ENCODE measurements at regions not wholly inside any gene's neighbourhood (a gene's known extent, or its start where the extent isn't known, plus 50 kb on each side); places are given as distances from the start of the nearest gene placed in this dataset.
"Not testable (repeated sequence)": the region's sequence is repeated elsewhere in the genome, so short reads cannot be mapped to it uniquely, and the experiment has no call there.

DNA sequence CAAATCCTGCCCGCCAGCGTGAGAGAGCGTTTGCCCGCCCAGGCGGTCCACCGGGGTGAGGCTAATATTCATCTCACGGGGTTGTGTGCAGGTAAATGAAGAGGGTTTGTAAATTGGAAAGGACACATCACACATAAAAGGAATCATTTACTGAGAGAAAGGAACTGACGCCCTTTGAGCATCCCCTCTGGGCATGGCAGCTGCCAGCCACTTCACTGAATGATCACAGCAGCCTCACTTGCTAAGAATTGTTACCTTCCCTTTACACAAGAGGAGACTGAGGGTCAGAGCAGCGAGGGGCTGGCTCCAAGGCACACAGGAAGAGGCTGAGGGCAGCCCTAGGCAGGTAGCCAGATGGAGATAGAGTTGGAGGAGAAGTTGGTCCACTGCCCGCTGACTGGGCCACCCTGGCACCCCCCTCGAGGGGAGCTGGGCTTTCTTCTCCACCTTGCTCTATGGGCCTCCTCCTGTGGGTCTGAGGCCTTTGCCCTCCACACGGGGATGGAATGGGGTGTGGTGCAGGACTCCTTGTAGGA is 96.0 kb downstream of the FOXD2 start:
- peak overlapping the region; percentile 68 for H3K27ac Mint-ChIP-seq
- H3K4me1 Mint-ChIP-seq: peaks cover 35% of the 10 kb centered on the region
- no peaks in the 10 kb centered on the region for H3K36me3 Mint-ChIP-seq
- peak overlapping the region; percentile 54 for H3K4me3 Mint-ChIP-seq
- peaks cover 6% of the 10 kb centered on the region for H3K9me3 Mint-ChIP-seq
- TF ChIP-seq, protein P1, sequence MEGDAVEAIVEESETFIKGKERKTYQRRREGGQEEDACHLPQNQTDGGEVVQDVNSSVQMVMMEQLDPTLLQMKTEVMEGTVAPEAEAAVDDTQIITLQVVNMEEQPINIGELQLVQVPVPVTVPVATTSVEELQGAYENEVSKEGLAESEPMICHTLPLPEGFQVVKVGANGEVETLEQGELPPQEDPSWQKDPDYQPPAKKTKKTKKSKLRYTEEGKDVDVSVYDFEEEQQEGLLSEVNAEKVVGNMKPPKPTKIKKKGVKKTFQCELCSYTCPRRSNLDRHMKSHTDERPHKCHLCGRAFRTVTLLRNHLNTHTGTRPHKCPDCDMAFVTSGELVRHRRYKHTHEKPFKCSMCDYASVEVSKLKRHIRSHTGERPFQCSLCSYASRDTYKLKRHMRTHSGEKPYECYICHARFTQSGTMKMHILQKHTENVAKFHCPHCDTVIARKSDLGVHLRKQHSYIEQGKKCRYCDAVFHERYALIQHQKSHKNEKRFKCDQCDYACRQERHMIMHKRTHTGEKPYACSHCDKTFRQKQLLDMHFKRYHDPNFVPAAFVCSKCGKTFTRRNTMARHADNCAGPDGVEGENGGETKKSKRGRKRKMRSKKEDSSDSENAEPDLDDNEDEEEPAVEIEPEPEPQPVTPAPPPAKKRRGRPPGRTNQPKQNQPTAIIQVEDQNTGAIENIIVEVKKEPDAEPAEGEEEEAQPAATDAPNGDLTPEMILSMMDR (IDR thresholded peaks at IDR 0.05; ENCODE audit: unreplicated experiment): no peak
- no peak for DNase-seq (ENCODE audit: low spot score in 2 of 2, unreplicated experiment in 2 of 2)
- peaks cover 62% of the 10 kb centered on the region for H3K27me3 Mint-ChIP-seq (ENCODE audit: low read depth)

DNA sequence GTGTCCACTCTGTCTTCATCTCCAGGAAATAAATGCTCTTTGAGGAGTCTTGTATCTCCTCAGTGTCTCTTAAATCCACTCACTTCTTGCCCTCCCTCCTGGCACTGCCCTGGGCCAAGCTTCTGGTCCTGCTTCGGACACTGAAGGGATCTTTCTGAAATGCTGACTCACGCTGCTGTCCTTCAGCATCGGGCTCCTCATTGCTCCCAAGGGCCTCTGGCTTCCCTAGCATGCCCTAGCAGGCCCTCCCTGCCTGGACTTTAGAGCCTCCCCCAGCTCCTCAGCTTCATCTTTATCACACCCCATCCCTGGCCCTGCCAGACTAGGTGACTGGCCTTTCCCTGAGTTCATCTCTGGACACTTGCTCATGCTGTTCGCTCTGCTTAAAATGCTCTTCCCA is 96.6 kb downstream of the FOXD2 start:
- Mint-ChIP-seq H3K4me1 (peaks cover 35% of the 10 kb centered on the region), H3K9me3 (peaks cover under 1% of the 10 kb centered on the region), H3K27me3 (ENCODE audit: low read depth) (peaks cover 60% of the 10 kb centered on the region), H3K4me3 (peak overlapping the region; percentile 47), H3K27ac (peak overlapping the region; percentile 56), H3K36me3 (no peaks in the 10 kb centered on the region)
- DNase-seq (ENCODE audit: low spot score in 2 of 2, unreplicated experiment in 2 of 2): no peak
- TF ChIP-seq, protein P1 (IDR thresholded peaks at IDR 0.05; ENCODE audit: unreplicated experiment): no peak

DNA sequence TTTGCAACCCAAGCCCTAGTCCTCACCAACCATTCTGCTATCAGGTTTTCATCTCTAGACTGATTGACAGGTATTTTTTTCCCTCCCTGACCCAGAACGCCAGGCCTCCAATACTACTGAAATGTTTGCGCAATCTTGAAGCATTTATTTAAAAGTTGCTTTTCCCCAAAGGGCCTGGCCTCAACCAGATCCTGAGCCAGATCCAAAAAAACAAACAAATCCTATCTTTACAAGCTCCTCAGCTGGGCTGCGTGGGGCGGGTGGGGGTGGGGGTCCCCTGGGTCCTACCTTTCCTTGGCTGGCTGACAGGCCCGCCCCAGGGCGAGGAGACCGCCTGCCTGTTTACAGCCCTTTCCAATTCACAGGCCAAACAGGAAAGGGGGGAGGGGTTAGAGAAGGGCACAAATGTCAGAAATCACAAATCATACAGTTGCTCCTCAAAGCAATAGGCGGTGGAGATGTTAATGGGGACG is 98.8 kb downstream of the FOXD2 start:
- Mint-ChIP-seq H3K9me3 (peaks cover 3% of the 10 kb centered on the region), H3K4me3 (no peak overlapping the region), H3K27me3 (ENCODE audit: low read depth) (peaks cover 66% of the 10 kb centered on the region), H3K4me1 (peaks cover 35% of the 10 kb centered on the region), H3K36me3 (peaks cover 1% of the 10 kb centered on the region), H3K27ac (no peak overlapping the region)
- TF ChIP-seq, protein P1 (IDR thresholded peaks at IDR 0.05; ENCODE audit: unreplicated experiment): no peak
- DNase-seq (ENCODE audit: low spot score in 2 of 2, unreplicated experiment in 2 of 2): no peak

DNA sequence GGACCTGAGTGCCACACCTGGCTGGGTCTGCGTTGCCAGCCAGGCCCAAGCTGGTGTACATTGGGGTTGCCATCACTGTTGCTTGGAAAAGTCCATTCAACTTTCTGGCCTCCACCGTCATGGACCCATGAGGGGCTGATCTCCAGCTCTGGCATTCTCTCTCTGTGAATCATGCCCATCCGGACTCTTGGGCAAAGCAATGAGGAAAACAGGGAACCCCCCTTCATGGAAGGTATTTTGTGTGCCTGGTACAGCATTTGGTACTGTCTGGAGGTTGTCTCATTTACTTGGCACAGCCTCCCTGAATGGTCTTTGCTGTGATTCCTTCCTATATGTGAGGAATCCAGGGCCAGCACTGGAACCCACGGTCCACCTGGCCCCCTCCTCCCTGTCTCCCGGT is 99.4 kb downstream of the FOXD2 start:
- Mint-ChIP-seq H3K36me3 (peaks cover 2% of the 10 kb centered on the region), H3K9me3 (peaks cover 9% of the 10 kb centered on the region), H3K4me3 (no peak overlapping the region), H3K27me3 (ENCODE audit: low read depth) (peaks cover 66% of the 10 kb centered on the region), H3K27ac (no peak overlapping the region), H3K4me1 (peaks cover 35% of the 10 kb centered on the region)
- DNase-seq (ENCODE audit: low spot score in 2 of 2, unreplicated experiment in 2 of 2): no peak
- TF ChIP-seq, protein P1 (IDR thresholded peaks at IDR 0.05; ENCODE audit: unreplicated experiment): no peak

DNA sequence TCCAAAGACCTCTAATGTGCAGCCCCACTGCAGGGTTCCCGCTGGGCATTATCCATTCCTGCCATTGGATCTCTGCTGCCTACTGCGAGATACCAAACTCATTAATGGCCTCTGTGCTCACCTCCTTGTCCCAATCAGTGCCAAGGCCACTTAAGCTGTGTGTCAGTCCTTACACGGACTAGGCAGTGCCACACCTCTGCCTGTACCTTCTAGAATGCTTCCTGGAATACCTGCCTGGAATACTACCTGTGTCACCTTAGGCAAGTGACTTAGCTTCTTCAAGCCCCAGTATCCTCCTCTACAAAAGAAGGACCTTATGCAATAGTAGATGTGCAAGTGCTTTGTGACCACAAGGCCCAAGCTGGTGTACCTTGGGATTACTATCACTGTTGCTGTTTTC is 100.1 kb downstream of the FOXD2 start:
- H3K4me1 Mint-ChIP-seq: peaks cover 31% of the 10 kb centered on the region
- H3K36me3 Mint-ChIP-seq: peaks cover 2% of the 10 kb centered on the region
- H3K9me3 Mint-ChIP-seq: peaks cover 9% of the 10 kb centered on the region
- DNase-seq (ENCODE audit: low spot score in 2 of 2, unreplicated experiment in 2 of 2): no peak
- TF ChIP-seq, protein P1 (IDR thresholded peaks at IDR 0.05; ENCODE audit: unreplicated experiment): no peak
- peaks cover 66% of the 10 kb centered on the region for H3K27me3 Mint-ChIP-seq (ENCODE audit: low read depth)
- H3K4me3 Mint-ChIP-seq: no peak overlapping the region
- no peak overlapping the region for H3K27ac Mint-ChIP-seq

DNA sequence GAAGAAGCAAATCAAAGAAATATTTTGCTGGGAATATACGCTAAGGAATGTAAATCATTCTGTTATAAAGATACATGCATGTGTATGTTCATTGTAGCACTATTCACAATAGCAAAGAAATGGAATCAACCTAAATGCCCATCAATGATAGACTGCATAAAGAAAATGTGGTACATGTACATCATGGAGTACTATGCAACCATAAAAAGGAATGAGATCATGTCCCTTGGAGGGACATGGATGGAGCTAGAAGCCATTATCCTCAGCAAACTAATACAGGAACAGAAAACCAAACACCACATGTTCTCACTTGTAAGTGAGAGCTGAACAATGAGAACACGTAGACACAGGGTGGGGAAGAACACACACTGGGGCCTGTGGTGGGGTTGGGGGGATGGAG is 100.7 kb downstream of the FOXD2 start:
- not testable (repeated sequence) for H3K9me3 Mint-ChIP-seq; H3K36me3 Mint-ChIP-seq; H3K4me3 Mint-ChIP-seq; H3K27ac Mint-ChIP-seq; DNase-seq (ENCODE audit: low spot score in 2 of 2, unreplicated experiment in 2 of 2)
- H3K27me3 Mint-ChIP-seq (ENCODE audit: low read depth): peaks cover 67% of the 10 kb centered on the region
- H3K4me1 Mint-ChIP-seq: peaks cover 26% of the 10 kb centered on the region

DNA sequence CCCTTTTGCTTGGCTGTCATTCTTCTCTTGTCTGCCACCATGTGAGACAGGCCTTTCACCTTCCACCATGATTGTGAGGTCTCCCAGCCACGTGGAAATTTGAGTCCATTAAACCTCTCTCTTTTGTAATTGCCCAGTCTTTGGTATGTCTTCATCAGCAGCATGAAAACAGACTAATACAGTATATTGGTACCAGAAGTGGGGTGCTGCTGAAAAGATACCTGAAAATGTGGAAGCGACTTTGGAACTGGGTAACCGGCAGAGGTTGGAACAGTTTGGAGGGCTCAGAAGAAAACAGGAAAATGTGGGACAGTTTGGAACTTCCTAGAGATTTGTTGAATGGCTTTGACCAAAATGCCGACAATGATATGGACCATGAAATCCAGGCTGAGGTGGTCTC is 103.9 kb downstream of the FOXD2 start:
- DNase-seq (ENCODE audit: low spot score in 2 of 2, unreplicated experiment in 2 of 2); H3K4me1 Mint-ChIP-seq; H3K36me3 Mint-ChIP-seq; H3K4me3 Mint-ChIP-seq; H3K27ac Mint-ChIP-seq: not testable (repeated sequence)
- Mint-ChIP-seq H3K27me3 (ENCODE audit: low read depth) (peaks cover 50% of the 10 kb centered on the region), H3K9me3 (peaks cover 12% of the 10 kb centered on the region)

DNA sequence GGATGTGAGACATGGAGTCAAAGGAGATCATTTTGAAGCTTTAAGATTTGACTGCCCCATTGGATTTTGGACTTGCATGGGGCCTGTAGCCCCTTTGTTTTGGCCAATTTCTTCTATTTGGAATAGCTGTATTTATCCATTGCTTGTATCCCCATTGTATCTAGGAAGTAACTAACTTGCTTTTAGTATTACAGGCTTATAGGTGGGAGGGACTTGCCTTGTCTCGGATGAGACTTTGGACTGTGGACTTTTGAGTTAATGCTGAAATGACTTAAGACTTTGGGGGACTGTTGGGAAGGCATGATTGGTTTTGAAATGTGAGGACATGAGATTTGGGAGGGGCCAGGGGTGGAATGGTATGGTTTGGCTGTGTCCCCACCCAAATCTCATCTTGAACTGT is 105.2 kb downstream of the FOXD2 start:
- not testable (repeated sequence) for H3K4me3 Mint-ChIP-seq; DNase-seq (ENCODE audit: low spot score in 2 of 2, unreplicated experiment in 2 of 2); H3K4me1 Mint-ChIP-seq; H3K36me3 Mint-ChIP-seq; H3K27ac Mint-ChIP-seq
- Mint-ChIP-seq H3K27me3 (ENCODE audit: low read depth) (peaks cover 56% of the 10 kb centered on the region), H3K9me3 (peaks cover 12% of the 10 kb centered on the region)

Measured in mesothelial cell of epicardium (in vitro differentiated cells).